ENCODE measurements at regions not wholly inside any gene's neighbourhood (a gene's known extent, or its start where the extent isn't known, plus 50 kb on each side); places are given as distances from the start of the nearest gene placed in this dataset.

DNA sequence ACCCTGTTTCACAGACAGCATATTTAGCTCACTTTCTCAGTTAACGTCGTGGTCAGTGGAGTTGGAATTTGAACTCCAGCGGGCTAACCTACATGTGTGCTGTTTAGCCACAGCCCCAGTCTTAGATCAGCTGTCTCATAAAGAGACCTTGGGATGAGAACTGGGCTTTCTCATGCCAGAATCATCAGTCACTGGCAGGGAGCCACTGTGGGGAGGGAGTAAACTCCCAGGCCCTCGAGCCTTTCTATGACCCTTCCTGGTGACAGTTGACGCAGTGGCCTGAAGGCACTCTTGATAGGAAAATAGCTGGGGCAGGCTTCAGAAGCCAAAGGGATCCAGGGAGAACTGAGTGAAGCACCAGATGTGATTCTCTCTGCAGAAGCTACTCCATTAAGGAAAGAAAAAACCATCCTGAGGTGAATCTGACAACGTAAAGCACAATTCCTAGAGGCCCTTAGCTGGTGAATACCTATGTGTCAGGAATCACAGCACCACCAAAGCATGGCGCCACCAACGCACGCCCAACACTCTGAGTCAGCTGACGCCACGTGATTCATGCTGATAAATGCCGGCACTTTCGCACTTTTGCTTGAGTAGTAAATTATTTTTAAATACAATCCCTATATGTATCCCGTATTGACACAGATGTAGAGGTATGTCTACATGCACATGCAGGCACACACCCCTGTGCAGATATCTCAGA is 279.6 kb upstream of the TMEM132C start:
- intact Hi-C loops (cut with micrococcal nuclease; ENCODE audit: unreplicated experiment), result no loop called here
- Histone ChIP-seq H3K27ac (no peak overlapping the region), H3K79me2 (ENCODE audit: low read depth) (no peaks in the 10 kb centered on the region), H3K36me3 (ENCODE audit: low read depth) (no peaks in the 10 kb centered on the region), H3K27me3 (ENCODE audit: insufficient read depth, low read depth) (no peaks in the 10 kb centered on the region), H2AFZ (no peak overlapping the region), H3F3A (ENCODE audit: insufficient read depth, low read depth) (no peaks in the 10 kb centered on the region), H3K9me3 (ENCODE audit: insufficient read depth, low read depth) (no peaks in the 10 kb centered on the region), H4K20me1 (ENCODE audit: insufficient read depth) (no peaks in the 10 kb centered on the region), H3K9me2 (ENCODE audit: insufficient read depth) (no peaks in the 10 kb centered on the region), H3K4me1 (replicated peaks; ENCODE audit: insufficient read depth) (no peaks in the 10 kb centered on the region), H3K4me2 (no peak overlapping the region), H3K4me3 (no peak overlapping the region)
- TF ChIP-seq, protein P1, sequence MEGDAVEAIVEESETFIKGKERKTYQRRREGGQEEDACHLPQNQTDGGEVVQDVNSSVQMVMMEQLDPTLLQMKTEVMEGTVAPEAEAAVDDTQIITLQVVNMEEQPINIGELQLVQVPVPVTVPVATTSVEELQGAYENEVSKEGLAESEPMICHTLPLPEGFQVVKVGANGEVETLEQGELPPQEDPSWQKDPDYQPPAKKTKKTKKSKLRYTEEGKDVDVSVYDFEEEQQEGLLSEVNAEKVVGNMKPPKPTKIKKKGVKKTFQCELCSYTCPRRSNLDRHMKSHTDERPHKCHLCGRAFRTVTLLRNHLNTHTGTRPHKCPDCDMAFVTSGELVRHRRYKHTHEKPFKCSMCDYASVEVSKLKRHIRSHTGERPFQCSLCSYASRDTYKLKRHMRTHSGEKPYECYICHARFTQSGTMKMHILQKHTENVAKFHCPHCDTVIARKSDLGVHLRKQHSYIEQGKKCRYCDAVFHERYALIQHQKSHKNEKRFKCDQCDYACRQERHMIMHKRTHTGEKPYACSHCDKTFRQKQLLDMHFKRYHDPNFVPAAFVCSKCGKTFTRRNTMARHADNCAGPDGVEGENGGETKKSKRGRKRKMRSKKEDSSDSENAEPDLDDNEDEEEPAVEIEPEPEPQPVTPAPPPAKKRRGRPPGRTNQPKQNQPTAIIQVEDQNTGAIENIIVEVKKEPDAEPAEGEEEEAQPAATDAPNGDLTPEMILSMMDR (conservative IDR thresholded peaks at IDR 0.05), result no peak
- TF ChIP-seq EZH2 (IDR thresholded peaks at IDR 0.05; ENCODE audit: low read depth), result no peak
- DNase-seq, result no peak
- POLR2A ChIA-PET (ENCODE audit: unreplicated experiment), result no interaction called here
- no TSS peak for BruUV-seq (replicated peaks)
- CTCF ChIA-PET, result no interaction called here

DNA sequence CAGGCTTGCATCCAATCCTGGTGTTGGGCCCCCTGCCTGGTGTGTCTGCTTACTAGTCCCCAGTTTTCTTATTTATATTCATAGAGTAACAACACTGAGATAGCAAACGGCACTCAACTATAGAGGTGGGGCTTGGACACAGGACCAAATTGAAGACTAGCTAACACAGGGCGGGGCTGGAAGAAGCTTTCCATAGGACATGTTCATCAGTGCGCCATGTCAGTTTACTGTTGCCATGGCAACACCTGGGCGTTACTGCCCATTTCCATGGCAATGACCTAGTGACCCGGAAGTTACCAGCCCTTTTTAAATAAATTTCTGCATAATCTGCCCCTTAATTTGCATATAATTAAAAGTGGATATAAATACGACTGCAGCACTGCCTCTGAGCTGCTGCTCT is 275.5 kb upstream of the TMEM132C start:
- Histone ChIP-seq H4K20me1 (ENCODE audit: insufficient read depth) (no peaks in the 10 kb centered on the region), H3K9me2 (ENCODE audit: insufficient read depth) (no peaks in the 10 kb centered on the region), H3K4me2 (no peak overlapping the region), H3K36me3 (ENCODE audit: low read depth) (no peaks in the 10 kb centered on the region), H3K27me3 (ENCODE audit: insufficient read depth, low read depth) (no peaks in the 10 kb centered on the region), H3K4me1 (replicated peaks; ENCODE audit: insufficient read depth) (no peaks in the 10 kb centered on the region), H3K27ac (no peak overlapping the region), H3K9me3 (ENCODE audit: insufficient read depth, low read depth) (no peaks in the 10 kb centered on the region), H2AFZ (no peak overlapping the region), H3K4me3 (no peak overlapping the region), H3K79me2 (ENCODE audit: low read depth) (no peaks in the 10 kb centered on the region), H3F3A (ENCODE audit: insufficient read depth, low read depth) (no peaks in the 10 kb centered on the region)
- CTCF ChIA-PET, result no interaction called here
- intact Hi-C loops (cut with micrococcal nuclease; ENCODE audit: unreplicated experiment), result no loop called here
- POLR2A ChIA-PET (ENCODE audit: unreplicated experiment), result no interaction called here
- no peak for TF ChIP-seq EZH2 (IDR thresholded peaks at IDR 0.05; ENCODE audit: low read depth)
- TF ChIP-seq, protein P1 (conservative IDR thresholded peaks at IDR 0.05), result no peak
- no peak for DNase-seq
- BruUV-seq (replicated peaks), result no TSS peak

DNA sequence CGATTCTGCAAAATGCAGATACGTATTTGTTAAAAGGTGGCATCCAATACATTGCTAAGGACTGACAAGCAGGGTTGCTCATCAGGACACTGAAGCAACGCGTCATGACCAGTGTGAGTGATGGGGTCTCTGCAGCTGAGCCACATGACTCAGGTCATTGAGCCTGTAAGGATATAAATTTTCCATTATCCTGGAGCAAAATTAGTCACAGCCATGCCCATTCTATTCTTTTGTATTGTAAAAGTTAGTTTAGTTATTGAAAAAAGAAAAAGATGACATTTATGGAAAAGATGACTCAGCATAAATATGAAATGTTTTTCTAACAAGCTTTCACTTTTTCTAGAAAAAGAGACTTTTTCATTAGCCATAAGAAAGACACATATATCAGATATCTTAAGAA is 268.0 kb upstream of the TMEM132C start:
- Histone ChIP-seq H3K9me3 (ENCODE audit: insufficient read depth, low read depth) (no peaks in the 10 kb centered on the region), H3K4me3 (no peak overlapping the region), H3K27ac (no peak overlapping the region), H2AFZ (no peak overlapping the region), H3K27me3 (ENCODE audit: insufficient read depth, low read depth) (peaks cover 10% of the 10 kb centered on the region; the same call in 1 of the 2 replicates), H3K4me2 (no peak overlapping the region), H3K4me1 (replicated peaks; ENCODE audit: insufficient read depth) (no peaks in the 10 kb centered on the region), H3F3A (ENCODE audit: insufficient read depth, low read depth) (no peaks in the 10 kb centered on the region), H3K9me2 (ENCODE audit: insufficient read depth) (no peaks in the 10 kb centered on the region), H3K36me3 (ENCODE audit: low read depth) (no peaks in the 10 kb centered on the region), H3K79me2 (ENCODE audit: low read depth) (no peaks in the 10 kb centered on the region), H4K20me1 (ENCODE audit: insufficient read depth) (no peaks in the 10 kb centered on the region)
- TF ChIP-seq, protein P1 (conservative IDR thresholded peaks at IDR 0.05), result no peak
- TF ChIP-seq EZH2 (IDR thresholded peaks at IDR 0.05; ENCODE audit: low read depth), result no peak
- no peak for DNase-seq
- CTCF ChIA-PET, result no interaction called here
- POLR2A ChIA-PET (ENCODE audit: unreplicated experiment), result no interaction called here
- no TSS peak for BruUV-seq (replicated peaks)
- intact Hi-C loops (cut with micrococcal nuclease; ENCODE audit: unreplicated experiment), result no loop called here
